ENCODE measurements at regions not wholly inside any gene's neighbourhood (a gene's known extent, or its start where the extent isn't known, plus 50 kb on each side); places are given as distances from the start of the nearest gene placed in this dataset.

DNA sequence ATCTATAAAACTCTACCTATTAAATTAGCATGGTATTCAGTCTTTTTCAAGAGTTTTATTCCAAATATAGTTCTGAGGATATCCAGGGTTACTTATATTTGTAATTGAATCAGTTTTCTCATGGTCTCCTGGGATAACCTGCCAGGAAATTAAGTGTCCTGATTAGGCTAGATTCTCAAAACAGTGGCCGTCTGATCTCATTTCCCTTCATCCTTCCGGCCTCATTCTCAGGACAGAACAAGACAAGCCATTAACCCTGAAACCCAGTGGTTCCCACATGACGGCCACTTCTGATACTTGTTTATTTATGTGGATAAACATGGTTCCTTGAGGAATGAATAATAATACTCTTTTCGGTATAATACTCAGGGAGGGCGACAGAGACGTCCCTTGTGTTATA, 417.6 kb upstream of the POT1 start (continued):
- no peak for TF ChIP-seq EZH2 (IDR thresholded peaks at IDR 0.05; ENCODE audit: low read depth, unreplicated experiment)
- TF ChIP-seq, protein P1, sequence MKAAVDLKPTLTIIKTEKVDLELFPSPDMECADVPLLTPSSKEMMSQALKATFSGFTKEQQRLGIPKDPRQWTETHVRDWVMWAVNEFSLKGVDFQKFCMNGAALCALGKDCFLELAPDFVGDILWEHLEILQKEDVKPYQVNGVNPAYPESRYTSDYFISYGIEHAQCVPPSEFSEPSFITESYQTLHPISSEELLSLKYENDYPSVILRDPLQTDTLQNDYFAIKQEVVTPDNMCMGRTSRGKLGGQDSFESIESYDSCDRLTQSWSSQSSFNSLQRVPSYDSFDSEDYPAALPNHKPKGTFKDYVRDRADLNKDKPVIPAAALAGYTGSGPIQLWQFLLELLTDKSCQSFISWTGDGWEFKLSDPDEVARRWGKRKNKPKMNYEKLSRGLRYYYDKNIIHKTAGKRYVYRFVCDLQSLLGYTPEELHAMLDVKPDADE (IDR thresholded peaks at IDR 0.05) = no peak
- no peak for TF ChIP-seq JUNB (IDR thresholded peaks at IDR 0.05; ENCODE audit: unreplicated experiment)
- no peak for TF ChIP-seq NANOG (IDR thresholded peaks at IDR 0.05; ENCODE audit: borderline replicate concordance)
- TF ChIP-seq ZNF114 (CRISPR knock-in tag; IDR thresholded peaks at IDR 0.05) = no peak
- no peak for TF ChIP-seq ZNF331 (CRISPR knock-in tag; IDR thresholded peaks at IDR 0.05; ENCODE audit: low read depth)
- TF ChIP-seq STAT1 (IDR thresholded peaks at IDR 0.05; ENCODE audit: unreplicated experiment) = no peak
- TF ChIP-seq, protein P2, sequence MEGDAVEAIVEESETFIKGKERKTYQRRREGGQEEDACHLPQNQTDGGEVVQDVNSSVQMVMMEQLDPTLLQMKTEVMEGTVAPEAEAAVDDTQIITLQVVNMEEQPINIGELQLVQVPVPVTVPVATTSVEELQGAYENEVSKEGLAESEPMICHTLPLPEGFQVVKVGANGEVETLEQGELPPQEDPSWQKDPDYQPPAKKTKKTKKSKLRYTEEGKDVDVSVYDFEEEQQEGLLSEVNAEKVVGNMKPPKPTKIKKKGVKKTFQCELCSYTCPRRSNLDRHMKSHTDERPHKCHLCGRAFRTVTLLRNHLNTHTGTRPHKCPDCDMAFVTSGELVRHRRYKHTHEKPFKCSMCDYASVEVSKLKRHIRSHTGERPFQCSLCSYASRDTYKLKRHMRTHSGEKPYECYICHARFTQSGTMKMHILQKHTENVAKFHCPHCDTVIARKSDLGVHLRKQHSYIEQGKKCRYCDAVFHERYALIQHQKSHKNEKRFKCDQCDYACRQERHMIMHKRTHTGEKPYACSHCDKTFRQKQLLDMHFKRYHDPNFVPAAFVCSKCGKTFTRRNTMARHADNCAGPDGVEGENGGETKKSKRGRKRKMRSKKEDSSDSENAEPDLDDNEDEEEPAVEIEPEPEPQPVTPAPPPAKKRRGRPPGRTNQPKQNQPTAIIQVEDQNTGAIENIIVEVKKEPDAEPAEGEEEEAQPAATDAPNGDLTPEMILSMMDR (conservative IDR thresholded peaks at IDR 0.05; ENCODE audit: low read depth in 2 of 2) = no peak
- TF ChIP-seq, protein P3, sequence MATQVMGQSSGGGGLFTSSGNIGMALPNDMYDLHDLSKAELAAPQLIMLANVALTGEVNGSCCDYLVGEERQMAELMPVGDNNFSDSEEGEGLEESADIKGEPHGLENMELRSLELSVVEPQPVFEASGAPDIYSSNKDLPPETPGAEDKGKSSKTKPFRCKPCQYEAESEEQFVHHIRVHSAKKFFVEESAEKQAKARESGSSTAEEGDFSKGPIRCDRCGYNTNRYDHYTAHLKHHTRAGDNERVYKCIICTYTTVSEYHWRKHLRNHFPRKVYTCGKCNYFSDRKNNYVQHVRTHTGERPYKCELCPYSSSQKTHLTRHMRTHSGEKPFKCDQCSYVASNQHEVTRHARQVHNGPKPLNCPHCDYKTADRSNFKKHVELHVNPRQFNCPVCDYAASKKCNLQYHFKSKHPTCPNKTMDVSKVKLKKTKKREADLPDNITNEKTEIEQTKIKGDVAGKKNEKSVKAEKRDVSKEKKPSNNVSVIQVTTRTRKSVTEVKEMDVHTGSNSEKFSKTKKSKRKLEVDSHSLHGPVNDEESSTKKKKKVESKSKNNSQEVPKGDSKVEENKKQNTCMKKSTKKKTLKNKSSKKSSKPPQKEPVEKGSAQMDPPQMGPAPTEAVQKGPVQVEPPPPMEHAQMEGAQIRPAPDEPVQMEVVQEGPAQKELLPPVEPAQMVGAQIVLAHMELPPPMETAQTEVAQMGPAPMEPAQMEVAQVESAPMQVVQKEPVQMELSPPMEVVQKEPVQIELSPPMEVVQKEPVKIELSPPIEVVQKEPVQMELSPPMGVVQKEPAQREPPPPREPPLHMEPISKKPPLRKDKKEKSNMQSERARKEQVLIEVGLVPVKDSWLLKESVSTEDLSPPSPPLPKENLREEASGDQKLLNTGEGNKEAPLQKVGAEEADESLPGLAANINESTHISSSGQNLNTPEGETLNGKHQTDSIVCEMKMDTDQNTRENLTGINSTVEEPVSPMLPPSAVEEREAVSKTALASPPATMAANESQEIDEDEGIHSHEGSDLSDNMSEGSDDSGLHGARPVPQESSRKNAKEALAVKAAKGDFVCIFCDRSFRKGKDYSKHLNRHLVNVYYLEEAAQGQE (IDR thresholded peaks at IDR 0.05; ENCODE audit: unreplicated experiment) = no peak

DNA sequence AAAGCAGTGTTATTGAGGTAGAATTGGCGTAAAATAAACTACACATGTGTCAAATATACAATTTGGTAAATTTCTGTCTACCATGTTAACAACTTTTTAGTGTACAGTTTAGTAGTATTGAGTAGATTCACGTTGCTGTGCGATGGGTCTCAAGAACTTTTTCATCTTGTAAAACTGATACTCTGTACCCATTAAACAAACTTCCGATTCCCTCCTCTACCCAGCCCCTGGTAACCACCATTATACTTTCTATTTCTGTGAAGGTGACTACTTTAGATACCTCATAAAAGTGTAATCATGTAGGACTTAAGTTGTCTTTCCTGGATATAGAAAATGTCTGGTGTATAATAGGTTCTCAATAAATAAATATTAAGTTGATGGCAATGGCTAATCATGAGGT, 408.5 kb upstream of the POT1 start:
- H3K36me3 Mint-ChIP-seq (ENCODE audit: low read depth) = no peaks in the 10 kb centered on the region; the same call in 2 of the 3 replicates
- no peaks in the 10 kb centered on the region for H3K27me3 Mint-ChIP-seq (ENCODE audit: insufficient read depth, low read depth, poor library complexity)
- Histone ChIP-seq H4K20me1 (replicated peaks; ENCODE audit: insufficient read depth) (no peaks in the 10 kb centered on the region), H2AFZ (no peak overlapping the region), H3K79me2 (replicated peaks; ENCODE audit: insufficient read depth) (no peaks in the 10 kb centered on the region), H3K4me2 (no peak overlapping the region), H3K36me3 (ENCODE audit: insufficient read depth) (no peaks in the 10 kb centered on the region), H3K27me3 (ENCODE audit: insufficient read depth) (no peaks in the 10 kb centered on the region), H3K9me2 (ENCODE audit: insufficient read depth) (no peaks in the 10 kb centered on the region), H3K27ac (ENCODE audit: low read depth) (no peak overlapping the region), H3K4me1 (ENCODE audit: insufficient read depth) (peaks cover 10% of the 10 kb centered on the region), H3K4me3 (no peak overlapping the region), H3F3A (replicated peaks; ENCODE audit: low read depth) (no peaks in the 10 kb centered on the region)
- no peaks in the 10 kb centered on the region for H3K9me3 Mint-ChIP-seq
- no peak for DNase-seq (ENCODE audit: low spot score)
- no peak for ATAC-seq
- no peak overlapping the region for H3K4me3 Mint-ChIP-seq
- no peak overlapping the region for H3K27ac Mint-ChIP-seq
- peaks cover 15% of the 10 kb centered on the region; the same call in 2 of the 3 replicates for H3K4me1 Mint-ChIP-seq
- TF ChIP-seq STAT1 (IDR thresholded peaks at IDR 0.05; ENCODE audit: unreplicated experiment) (no peak), NANOG (IDR thresholded peaks at IDR 0.05; ENCODE audit: borderline replicate concordance) (no peak), POLR2AphosphoS5 (IDR thresholded peaks at IDR 0.05; ENCODE audit: low read depth) (no peak), EZH2phosphoT487 (IDR thresholded peaks at IDR 0.05; ENCODE audit: unreplicated experiment) (no peak), EZH2 (IDR thresholded peaks at IDR 0.05; ENCODE audit: low read depth, unreplicated experiment) (no peak)
- TF ChIP-seq, protein P3 (IDR thresholded peaks at IDR 0.05; ENCODE audit: unreplicated experiment) = no peak

Measured in GM23338 (cell line).